ENCODE measurements at regions not wholly inside any gene's neighbourhood (a gene's known extent, or its start where the extent isn't known, plus 50 kb on each side); places are given as distances from the start of the nearest gene placed in this dataset.

DNA sequence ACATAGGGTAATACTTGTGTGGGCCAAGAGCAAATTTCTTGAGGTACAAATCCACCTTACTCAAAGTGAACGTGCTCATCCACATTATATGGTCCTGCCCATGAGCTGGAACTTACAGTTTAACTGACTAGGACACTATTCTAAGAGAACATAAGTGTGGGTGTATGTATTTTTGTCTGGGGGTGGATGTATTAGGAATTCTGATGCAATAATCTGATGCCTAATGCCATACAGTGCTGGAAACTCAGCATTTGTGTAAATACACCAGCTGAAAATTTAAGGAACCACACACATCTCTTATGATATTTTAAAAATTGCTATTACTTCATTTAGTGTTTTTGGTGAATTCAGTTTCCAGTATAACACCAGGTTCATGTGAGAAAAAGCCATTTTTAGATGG lies 1350.7 kb downstream of the ZPLD1 start:
- Mint-ChIP-seq H3K4me3 (no peak overlapping the region), H3K27ac (no peak overlapping the region), H3K9me3 (no peaks in the 10 kb centered on the region), H3K27me3 (ENCODE audit: low read depth) (no peaks in the 10 kb centered on the region), H3K4me1 (0 out of 4 replicates have a peak, but pooled peaks cover 0 to 3% of the 10 kb centered on the region in 2 experiments), H3K36me3 (ENCODE audit: insufficient read depth in 1 of 3, low read depth in 3 of 3) (no peaks in the 10 kb centered on the region)
- Histone ChIP-seq H3K4ac (ENCODE audit: low read depth, low read length) (no peak overlapping the region), H3K79me1 (ENCODE audit: insufficient read depth, low read depth, low read length, poor library complexity, severe bottlenecking) (no peaks in the 10 kb centered on the region), H2BK5ac (ENCODE audit: insufficient read length, low read length) (no peak overlapping the region), H2AFZ (ENCODE audit: low read length) (no peak overlapping the region), H3K9me3 (ENCODE audit: control insufficient read depth, low read depth, low read length) (no peaks in the 10 kb centered on the region), H4K5ac (ENCODE audit: insufficient read length, low read depth, low read length) (no peak overlapping the region), H3K56ac (ENCODE audit: insufficient read length, low read depth, low read length) (no peak overlapping the region), H3K27me3 (ENCODE audit: insufficient read depth, low read length) (no peaks in the 10 kb centered on the region), H4K8ac (replicated peaks; ENCODE audit: insufficient read length, low read depth, low read length) (no peak overlapping the region), H2AK5ac (ENCODE audit: insufficient read length, low read length) (no peak overlapping the region), H3K27ac (ENCODE audit: insufficient read length, low read depth, low read length) (no peak overlapping the region), H2BK12ac (ENCODE audit: insufficient read length, low read depth, low read length) (no peak overlapping the region), H3K4me1 (ENCODE audit: insufficient read depth, low read length) (no peaks in the 10 kb centered on the region), H2BK120ac (ENCODE audit: low read depth, low read length, poor library complexity, severe bottlenecking) (no peak overlapping the region), H4K91ac (ENCODE audit: insufficient read length, low read depth, low read length) (no peak overlapping the region), H3K79me2 (ENCODE audit: insufficient read depth, low read length) (no peaks in the 10 kb centered on the region), H3K14ac (ENCODE audit: insufficient read depth, low read length) (no peak overlapping the region), H3K4me2 (ENCODE audit: insufficient read depth, insufficient read length, low read length) (no peak overlapping the region), H4K20me1 (ENCODE audit: control insufficient read depth, insufficient read depth, insufficient read length) (no peaks in the 10 kb centered on the region), H2BK15ac (ENCODE audit: low read depth, low read length) (no peak overlapping the region), H2BK20ac (ENCODE audit: low read depth, low read length, poor library complexity, severe bottlenecking) (no peak overlapping the region), H3K18ac (ENCODE audit: insufficient read length, low read depth, low read length) (no peak overlapping the region), H3K9ac (ENCODE audit: extremely low read depth, insufficient read length, low read length) (no peak overlapping the region), H3T11ph (ENCODE audit: low read length) (no peak overlapping the region), H3K23ac (ENCODE audit: insufficient read length, low read depth, low read length) (no peak overlapping the region), H3K23me2 (ENCODE audit: insufficient read length, low read depth, low read length, poor library complexity, severe bottlenecking) (no peaks in the 10 kb centered on the region)
- DNase-seq, result no peak
- TF ChIP-seq CTCF (conservative IDR thresholded peaks at IDR 0.05), result no peak
- no CpG with 5 or more reads among the region's 1 CpG for WGBS (ENCODE audit: extremely low coverage, insufficient read length, low lambda C conversion rate)
